HG03558 (cell line): ENCODE measurements at regions not wholly inside any gene's neighbourhood (a gene's known extent, or its start where the extent isn't known, plus 50 kb on each side); places are given as distances from the start of the nearest gene placed in this dataset.
"Not testable (repeated sequence)": the region's sequence is repeated elsewhere in the genome, so short reads cannot be mapped to it uniquely, and the experiment has no call there.

ENCODE experiments used
- ATAC-seq: cut with Tn5 transposase; IDR thresholded peaks from one replicate; pipeline ENCODE4 v1.9.1; 2021; ENCODE audit warnings: moderate number of reproducible peaks; ENCODE audit not compliant: unreplicated experiment; ENCODE audit errors: extremely low read depth

GRCh38 chr7:97372882-97373281, 255.4 kb downstream of the SDHAF3 start:
- ATAC-seq: no peak

- no peak for ATAC-seq
Measured at GRCh38 chr7:97373736-97374135, 256.2 kb downstream of the SDHAF3 start.

GRCh38 chr7:97377713-97378112, 260.2 kb downstream of the SDHAF3 start:
- no peak for ATAC-seq

- no peak for ATAC-seq
Measured at GRCh38 chr7:97381815-97382554, 264.5 kb downstream of the SDHAF3 start.

- ATAC-seq: no peak
Measured at GRCh38 chr7:97390052-97390451, 272.6 kb downstream of the SDHAF3 start.

GRCh38 chr7:97390915-97391593, 273.6 kb downstream of the SDHAF3 start:
- ATAC-seq: no peak

GRCh38 chr7:97401398-97401797, 283.9 kb downstream of the SDHAF3 start:
- ATAC-seq: no peak

GRCh38 chr7:97405835-97406234, 288.3 kb downstream of the SDHAF3 start:
- ATAC-seq: no peak

GRCh38 chr7:97407106-97407505, 289.6 kb downstream of the SDHAF3 start:
- no peak for ATAC-seq

GRCh38 chr7:97409346-97409745, 291.8 kb downstream of the SDHAF3 start:
- no peak for ATAC-seq

GRCh38 chr7:97418312-97418711, 300.8 kb downstream of the SDHAF3 start:
- no peak for ATAC-seq

GRCh38 chr7:97419898-97420297, 302.4 kb downstream of the SDHAF3 start:
- ATAC-seq: no peak

GRCh38 chr7:97421307-97421930, 303.9 kb downstream of the SDHAF3 start:
- no peak for ATAC-seq

GRCh38 chr7:97422046-97422445, 304.5 kb downstream of the SDHAF3 start:
- ATAC-seq: no peak

GRCh38 chr7:97430006-97430405, 301.9 kb upstream of the TAC1 start:
- ATAC-seq: no peak

- no peak for ATAC-seq
Measured at GRCh38 chr7:97439637-97440214, 292.2 kb upstream of the TAC1 start.

- ATAC-seq: no peak
Measured at GRCh38 chr7:97446361-97446760, 285.5 kb upstream of the TAC1 start.

- ATAC-seq: not testable (repeated sequence)
Measured at GRCh38 chr7:97449448-97449847, 282.4 kb upstream of the TAC1 start.

- ATAC-seq: no peak
Measured at GRCh38 chr7:97450516-97450915, 281.4 kb upstream of the TAC1 start.

- no peak for ATAC-seq
Measured at GRCh38 chr7:97454636-97455035, 277.2 kb upstream of the TAC1 start.

- ATAC-seq: no peak
Measured at GRCh38 chr7:97457054-97457453, 274.8 kb upstream of the TAC1 start.
